H9 (cell line): ENCODE measurements at regions not wholly inside any gene's neighbourhood (a gene's known extent, or its start where the extent isn't known, plus 50 kb on each side); places are given as distances from the start of the nearest gene placed in this dataset.

Experiments
- DNase-seq: peaks from one replicate; pipeline ENCODE4 v3.0.0-alpha.2; 2017
- H2AFZ ChIP-seq: one replicate; pipeline ENCODE4 v1.6.1; 2013; ENCODE audit warnings: mild to moderate bottlenecking, low read length, control low read depth, moderate library complexity
- H2AK5ac ChIP-seq: 2 replicates; pipeline ENCODE4 v1.6.1; 2013; ENCODE audit warnings: low read length, control low read depth, mixed read lengths; ENCODE audit not compliant: insufficient read length
- H2BK120ac ChIP-seq: one replicate; pipeline ENCODE4 v1.6.1; 2013; ENCODE audit warnings: low read depth, mild to moderate bottlenecking, low read length, control low read depth, inconsistent platforms; ENCODE audit not compliant: poor library complexity, severe bottlenecking
- H2BK12ac ChIP-seq: 2 replicates; pipeline ENCODE4 v1.6.1; 2013; ENCODE audit warnings: low read length, control low read depth, mixed read lengths, low read depth; ENCODE audit not compliant: insufficient read length
- H2BK15ac ChIP-seq: 2 replicates; pipeline ENCODE4 v1.6.1; 2013; ENCODE audit warnings: low read depth, low read length, control low read depth
- H2BK20ac ChIP-seq: one replicate; pipeline ENCODE4 v1.6.1; 2013; ENCODE audit warnings: low read depth, mild to moderate bottlenecking, low read length, control low read depth, inconsistent platforms; ENCODE audit not compliant: poor library complexity, severe bottlenecking
- H2BK5ac ChIP-seq: 2 replicates; pipeline ENCODE4 v1.6.1; 2013; ENCODE audit warnings: low read length, control low read depth, mixed read lengths; ENCODE audit not compliant: insufficient read length
- H3K14ac ChIP-seq: 2 replicates; pipeline ENCODE4 v1.6.1; 2013; ENCODE audit warnings: low read length, control low read depth; ENCODE audit not compliant: insufficient read depth
- H3K18ac ChIP-seq: 2 replicates; pipeline ENCODE4 v1.6.1; 2013; ENCODE audit warnings: low read depth, mild to moderate bottlenecking, mixed read lengths, low read length, control low read depth; ENCODE audit not compliant: insufficient read length
- H3K23ac ChIP-seq: 2 replicates; pipeline ENCODE4 v1.6.1; 2013; ENCODE audit warnings: low read length, control low read depth, mixed read lengths, low read depth; ENCODE audit not compliant: insufficient read length
- H3K23me2 ChIP-seq: 2 replicates; pipeline ENCODE4 v1.6.1; 2013; ENCODE audit warnings: low read depth, mild to moderate bottlenecking, mixed read lengths, low read length, control low read depth; ENCODE audit not compliant: insufficient read length, poor library complexity, severe bottlenecking
- H3K27ac ChIP-seq: 2 replicates; pipeline ENCODE4 v1.5.1; 2013; ENCODE audit warnings: low read length, control low read depth, mixed read lengths, low read depth; ENCODE audit not compliant: insufficient read length
- H3K27me3 ChIP-seq: 2 replicates; pipeline ENCODE4 v1.6.1; 2013; ENCODE audit warnings: low read length, control low read depth, inconsistent platforms; ENCODE audit not compliant: insufficient read depth
- H3K4ac ChIP-seq: 2 replicates; pipeline ENCODE4 v1.6.1; 2013; ENCODE audit warnings: low read depth, mild to moderate bottlenecking, control low read depth, inconsistent platforms, low read length, moderate library complexity
- H3K4me1 ChIP-seq: 2 replicates; pipeline ENCODE4 v1.6.1; 2013; ENCODE audit warnings: low read length, control low read depth, inconsistent platforms; ENCODE audit not compliant: insufficient read depth
- H3K4me2 ChIP-seq: 2 replicates; pipeline ENCODE4 v1.6.1; 2013; ENCODE audit warnings: low read length, control low read depth, mixed read lengths; ENCODE audit not compliant: insufficient read length, insufficient read depth
- H3K56ac ChIP-seq: 2 replicates; pipeline ENCODE4 v1.6.1; 2013; ENCODE audit warnings: low read depth, mild to moderate bottlenecking, mixed read lengths, low read length, control low read depth; ENCODE audit not compliant: insufficient read length
- H3K79me1 ChIP-seq: 2 replicates; pipeline ENCODE4 v1.6.1; 2013; ENCODE audit warnings: low read depth, mild to moderate bottlenecking, moderate library complexity, low read length, control low read depth, inconsistent platforms; ENCODE audit not compliant: insufficient read depth, poor library complexity, severe bottlenecking
- H3K79me2 ChIP-seq: 2 replicates; pipeline ENCODE4 v1.6.1; 2013; ENCODE audit warnings: low read length, control low read depth, inconsistent platforms; ENCODE audit not compliant: insufficient read depth
- H3K9ac ChIP-seq: 2 replicates; pipeline ENCODE4 v1.6.1; 2013; ENCODE audit warnings: low read length, control low read depth, mixed read lengths; ENCODE audit not compliant: insufficient read length; ENCODE audit errors: extremely low read depth
- H3K9me3 ChIP-seq: one replicate; pipeline ENCODE4 v1.6.1; 2013; ENCODE audit warnings: low read depth, low read length, inconsistent platforms; ENCODE audit not compliant: control insufficient read depth
- H3T11ph ChIP-seq: one replicate; pipeline ENCODE4 v1.6.1; 2013; ENCODE audit warnings: mild to moderate bottlenecking, low read length, control low read depth, inconsistent platforms
- H4K20me1 ChIP-seq: one replicate; pipeline ENCODE4 v1.6.1; 2013; ENCODE audit not compliant: control insufficient read depth, insufficient read length, insufficient read depth
- H4K5ac ChIP-seq: 2 replicates; pipeline ENCODE4 v1.6.1; 2013; ENCODE audit warnings: low read depth, mild to moderate bottlenecking, mixed read lengths, low read length, control low read depth; ENCODE audit not compliant: insufficient read length
- H4K8ac ChIP-seq: replicated peaks from 2 replicates; pipeline ENCODE4 v1.6.1; 2013; ENCODE audit warnings: low read length, control low read depth, mixed read lengths, low read depth; ENCODE audit not compliant: insufficient read length
- H4K91ac ChIP-seq: 2 replicates; pipeline ENCODE4 v1.6.1; 2013; ENCODE audit warnings: low read depth, mild to moderate bottlenecking, moderate library complexity, mixed read lengths, low read length, control low read depth; ENCODE audit not compliant: insufficient read length
- H3K27ac Mint-ChIP-seq, 3 experiments: 2 replicates in 2 of 3; 3 replicates in 1 of 3; pipeline ENCODE4 v1.8.0; 2020 to 2021; ENCODE audit warnings: mixed read lengths in 3 of 3, mild to moderate bottlenecking in 1 of 3, moderate library complexity in 1 of 3
- H3K27me3 Mint-ChIP-seq: 2 replicates; pipeline ENCODE4 v1.8.0; 2021; ENCODE audit warnings: low read depth, mild to moderate bottlenecking, moderate library complexity, mixed read lengths
- H3K36me3 Mint-ChIP-seq, 3 experiments: 2 replicates in 2 of 3; 3 replicates in 1 of 3; pipeline ENCODE4 v1.8.0; 2020 to 2021; ENCODE audit warnings: low read depth in 3 of 3, mixed read lengths in 3 of 3; ENCODE audit not compliant: insufficient read depth in 1 of 3
- H3K4me1 Mint-ChIP-seq, 2 experiments: 2 replicates each; pipeline ENCODE4 v1.8.0; 2020; ENCODE audit warnings: mixed read lengths in 2 of 2
- H3K4me3 Mint-ChIP-seq, 2 experiments: 2 replicates in 1 of 2; 3 replicates in 1 of 2; pipeline ENCODE4 v1.8.0; 2020 to 2021; ENCODE audit warnings: mild to moderate bottlenecking in 2 of 2, mixed read lengths in 2 of 2, moderate library complexity in 1 of 2
- H3K9me3 Mint-ChIP-seq, 2 experiments: 2 replicates in 1 of 2; 3 replicates in 1 of 2; pipeline ENCODE4 v1.8.0; 2020; ENCODE audit warnings: mild to moderate bottlenecking in 2 of 2, mixed read lengths in 2 of 2, moderate library complexity in 1 of 2
- CTCF ChIP-seq: fragments of 200-600 bp; sonication (generic); conservative IDR thresholded peaks from 3 replicates; pipeline ENCODE4 v1.8.0; 2021; ENCODE audit warnings: antibody characterized with exemption, mild to moderate bottlenecking
- WGBS: extraction: QIAGEN DNeasy Blood & Tissue Kit; methylation state at CpG from one replicate; pipeline ENCODE4 v1.1.7; 2013; ENCODE audit warnings: missing lambda C conversion rate, low lambda C conversion rate, mixed read lengths; ENCODE audit not compliant: insufficient read length; ENCODE audit errors: extremely low coverage; 5-methylcytosine and 5-hydroxymethylcytosine counted together

GRCh38 chr11:109765709-109766311 lies 327.4 kb upstream of the ZC3H12C start:
- Histone ChIP-seq H2BK12ac (no peak overlapping the region), H3K23me2 (no peaks in the 10 kb centered on the region), H3K27ac (no peak overlapping the region), H3K14ac (no peak overlapping the region), H2BK5ac (no peak overlapping the region), H4K5ac (no peak overlapping the region), H3T11ph (no peak overlapping the region), H3K4ac (no peak overlapping the region), H4K8ac (no peak overlapping the region), H3K9ac (no peak overlapping the region), H2BK15ac (no peak overlapping the region), H3K18ac (no peak overlapping the region), H3K23ac (no peak overlapping the region), H3K4me2 (no peak overlapping the region), H3K79me1 (no peaks in the 10 kb centered on the region), H4K20me1 (no peaks in the 10 kb centered on the region), H3K79me2 (no peaks in the 10 kb centered on the region), H4K91ac (no peak overlapping the region), H2AK5ac (no peak overlapping the region), H3K27me3 (no peaks in the 10 kb centered on the region), H3K56ac (no peak overlapping the region), H2AFZ (no peak overlapping the region), H3K9me3 (no peaks in the 10 kb centered on the region), H2BK20ac (no peak overlapping the region), H3K4me1 (0 out of 2 replicates have a peak, but pooled peaks cover 2% of the 10 kb centered on the region), H2BK120ac (no peak overlapping the region)
- H3K27ac Mint-ChIP-seq, result no peak overlapping the region
- peaks cover 8 to 11% of the 10 kb centered on the region in 2 experiments for H3K4me1 Mint-ChIP-seq
- no peaks in the 10 kb centered on the region for H3K36me3 Mint-ChIP-seq
- TF ChIP-seq CTCF, result no peak
- no CpG with 5 or more reads among the region's 5 CpGs for WGBS
- H3K9me3 Mint-ChIP-seq, result no peaks in the 10 kb centered on the region; a peak in 1 of 5 replicates
- H3K4me3 Mint-ChIP-seq, result no peak overlapping the region
- no peaks in the 10 kb centered on the region for H3K27me3 Mint-ChIP-seq
- no peak for DNase-seq
